Astrocyte of the spinal cord (primary cell): ENCODE measurements at regions not wholly inside any gene's neighbourhood (a gene's known extent, or its start where the extent isn't known, plus 50 kb on each side); places are given as distances from the start of the nearest gene placed in this dataset.

Source experiments
- DNase-seq: peaks from one replicate; pipeline ENCODE4 v3.0.0; 2011; ENCODE audit warnings: low read depth, low spot score
- H3K4me3 ChIP-seq: 2 replicates; pipeline ENCODE4 v1.5.1; 2011; ENCODE audit warnings: low read depth, mild to moderate bottlenecking, low read length, moderate library complexity
- CTCF ChIP-seq: IDR thresholded peaks from 2 replicates; pipeline ENCODE4 v1.5.1; 2012; ENCODE audit warnings: low read depth, mild to moderate bottlenecking, low read length, inconsistent platforms
- in situ Hi-C: cut with HindIII; loops from 2 replicates; pipeline ENCODE4 v1.10.0; 2017; ENCODE audit warnings: low sequenced_read_pairs

- DNase-seq, result no peak
- in situ Hi-C loops, result no loop called here
- no peak overlapping the region for H3K4me3 ChIP-seq
- TF ChIP-seq CTCF, result no peak
Measured at GRCh38 chr9:84481636-84482218, 141.2 kb upstream of the SLC28A3 start.

GRCh38 chr9:84482607-84483006, 142.0 kb upstream of the SLC28A3 start:
- TF ChIP-seq CTCF, result no peak
- in situ Hi-C loops, result no loop called here
- no peak overlapping the region for H3K4me3 ChIP-seq
- no peak for DNase-seq

- TF ChIP-seq CTCF, result no peak
- H3K4me3 ChIP-seq, result no peak overlapping the region
- no peak for DNase-seq
- in situ Hi-C loops, result no loop called here
Measured at GRCh38 chr9:84484172-84484571, 143.6 kb upstream of the SLC28A3 start.

- H3K4me3 ChIP-seq, result no peak overlapping the region
- no peak for DNase-seq
- TF ChIP-seq CTCF, result no peak
- in situ Hi-C loops, result no loop called here
Measured at GRCh38 chr9:84485539-84485938, 145.0 kb upstream of the SLC28A3 start.

GRCh38 chr9:84486663-84487062, 146.1 kb upstream of the SLC28A3 start:
- in situ Hi-C loops, result no loop called here
- H3K4me3 ChIP-seq, result no peak overlapping the region
- no peak for DNase-seq
- no peak for TF ChIP-seq CTCF

- in situ Hi-C loops, result no loop called here
- H3K4me3 ChIP-seq, result no peak overlapping the region
- TF ChIP-seq CTCF, result no peak
- no peak for DNase-seq
Measured at GRCh38 chr9:84490206-84490841, 149.8 kb upstream of the SLC28A3 start.
